Neural cell (in vitro differentiated cells): ENCODE measurements at regions not wholly inside any gene's neighbourhood (a gene's known extent, or its start where the extent isn't known, plus 50 kb on each side); places are given as distances from the start of the nearest gene placed in this dataset.

Experiments
- EP300 ChIP-seq: fragments of 450-650 bp; conservative IDR thresholded peaks from 2 replicates; pipeline ENCODE4 v1.6.1; 2014; ENCODE audit warnings: antibody characterized with exemption, mild to moderate bottlenecking, moderate library complexity; ENCODE audit not compliant: poor library complexity, severe bottlenecking
- EZH2 ChIP-seq: fragments of 200-600, 300-800 bp; shearing (Covaris generic), sonication (generic); IDR thresholded peaks from 2 replicates; pipeline ENCODE4 v1.6.1; 2014; ENCODE audit warnings: antibody characterized with exemption, low read length, borderline replicate concordance, mild to moderate bottlenecking; ENCODE audit not compliant: insufficient read depth, poor library complexity, severe bottlenecking
- MXI1 ChIP-seq: fragments of 450-650 bp; conservative IDR thresholded peaks from 2 replicates; pipeline ENCODE4 v1.6.1; 2014; ENCODE audit warnings: antibody characterized with exemption, mild to moderate bottlenecking; ENCODE audit not compliant: poor library complexity, severe bottlenecking
- POLR2AphosphoS5 ChIP-seq: IDR thresholded peaks from 2 replicates; pipeline ENCODE4 v1.6.1; 2012
- RAD21 ChIP-seq: fragments of 450-650 bp; conservative IDR thresholded peaks from 2 replicates; pipeline ENCODE4 v1.6.1; 2014; ENCODE audit warnings: antibody characterized with exemption, mild to moderate bottlenecking, moderate library complexity
- TF ChIP-seq, protein P1 (sequence below): fragments of 450-650 bp; IDR thresholded peaks from 2 replicates; pipeline ENCODE4 v1.5.1; 2014; ENCODE audit warnings: antibody characterized with exemption, mild to moderate bottlenecking, moderate library complexity; ENCODE audit not compliant: poor library complexity, severe bottlenecking
- TF ChIP-seq, protein P2 (sequence below): IDR thresholded peaks from 2 replicates; pipeline ENCODE4 v1.6.1; 2012; ENCODE audit warnings: borderline replicate concordance

- TF ChIP-seq MXI1, result no peak
- TF ChIP-seq EP300, result no peak
- TF ChIP-seq RAD21, result no peak
- TF ChIP-seq, protein P1, sequence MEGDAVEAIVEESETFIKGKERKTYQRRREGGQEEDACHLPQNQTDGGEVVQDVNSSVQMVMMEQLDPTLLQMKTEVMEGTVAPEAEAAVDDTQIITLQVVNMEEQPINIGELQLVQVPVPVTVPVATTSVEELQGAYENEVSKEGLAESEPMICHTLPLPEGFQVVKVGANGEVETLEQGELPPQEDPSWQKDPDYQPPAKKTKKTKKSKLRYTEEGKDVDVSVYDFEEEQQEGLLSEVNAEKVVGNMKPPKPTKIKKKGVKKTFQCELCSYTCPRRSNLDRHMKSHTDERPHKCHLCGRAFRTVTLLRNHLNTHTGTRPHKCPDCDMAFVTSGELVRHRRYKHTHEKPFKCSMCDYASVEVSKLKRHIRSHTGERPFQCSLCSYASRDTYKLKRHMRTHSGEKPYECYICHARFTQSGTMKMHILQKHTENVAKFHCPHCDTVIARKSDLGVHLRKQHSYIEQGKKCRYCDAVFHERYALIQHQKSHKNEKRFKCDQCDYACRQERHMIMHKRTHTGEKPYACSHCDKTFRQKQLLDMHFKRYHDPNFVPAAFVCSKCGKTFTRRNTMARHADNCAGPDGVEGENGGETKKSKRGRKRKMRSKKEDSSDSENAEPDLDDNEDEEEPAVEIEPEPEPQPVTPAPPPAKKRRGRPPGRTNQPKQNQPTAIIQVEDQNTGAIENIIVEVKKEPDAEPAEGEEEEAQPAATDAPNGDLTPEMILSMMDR, result no peak
- TF ChIP-seq EZH2, result no peak
- TF ChIP-seq POLR2AphosphoS5, result no peak
- TF ChIP-seq, protein P2, sequence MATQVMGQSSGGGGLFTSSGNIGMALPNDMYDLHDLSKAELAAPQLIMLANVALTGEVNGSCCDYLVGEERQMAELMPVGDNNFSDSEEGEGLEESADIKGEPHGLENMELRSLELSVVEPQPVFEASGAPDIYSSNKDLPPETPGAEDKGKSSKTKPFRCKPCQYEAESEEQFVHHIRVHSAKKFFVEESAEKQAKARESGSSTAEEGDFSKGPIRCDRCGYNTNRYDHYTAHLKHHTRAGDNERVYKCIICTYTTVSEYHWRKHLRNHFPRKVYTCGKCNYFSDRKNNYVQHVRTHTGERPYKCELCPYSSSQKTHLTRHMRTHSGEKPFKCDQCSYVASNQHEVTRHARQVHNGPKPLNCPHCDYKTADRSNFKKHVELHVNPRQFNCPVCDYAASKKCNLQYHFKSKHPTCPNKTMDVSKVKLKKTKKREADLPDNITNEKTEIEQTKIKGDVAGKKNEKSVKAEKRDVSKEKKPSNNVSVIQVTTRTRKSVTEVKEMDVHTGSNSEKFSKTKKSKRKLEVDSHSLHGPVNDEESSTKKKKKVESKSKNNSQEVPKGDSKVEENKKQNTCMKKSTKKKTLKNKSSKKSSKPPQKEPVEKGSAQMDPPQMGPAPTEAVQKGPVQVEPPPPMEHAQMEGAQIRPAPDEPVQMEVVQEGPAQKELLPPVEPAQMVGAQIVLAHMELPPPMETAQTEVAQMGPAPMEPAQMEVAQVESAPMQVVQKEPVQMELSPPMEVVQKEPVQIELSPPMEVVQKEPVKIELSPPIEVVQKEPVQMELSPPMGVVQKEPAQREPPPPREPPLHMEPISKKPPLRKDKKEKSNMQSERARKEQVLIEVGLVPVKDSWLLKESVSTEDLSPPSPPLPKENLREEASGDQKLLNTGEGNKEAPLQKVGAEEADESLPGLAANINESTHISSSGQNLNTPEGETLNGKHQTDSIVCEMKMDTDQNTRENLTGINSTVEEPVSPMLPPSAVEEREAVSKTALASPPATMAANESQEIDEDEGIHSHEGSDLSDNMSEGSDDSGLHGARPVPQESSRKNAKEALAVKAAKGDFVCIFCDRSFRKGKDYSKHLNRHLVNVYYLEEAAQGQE, result no peak
Observed at GRCh38 chr7:46033592-46033991, 112.5 kb upstream of the IGFBP3 start.
